Activated CD4-positive, CD25-positive, alpha-beta regulatory T cell treated with anti-CD3 and anti-CD28 coated beads, Interleukin-2, amount 50 U/mL, for 16 hours (primary cell): ENCODE measurements at regions not wholly inside any gene's neighbourhood (a gene's known extent, or its start where the extent isn't known, plus 50 kb on each side); places are given as distances from the start of the nearest gene placed in this dataset.

ENCODE experiments used
- DNase-seq: peaks from one replicate; pipeline ENCODE4 v3.0.0-alpha.2; 2020; ENCODE audit warnings: low read depth, low spot score

GRCh38 chr2:173419506-173419905, 64.8 kb downstream of the CDCA7 start:
- no peak for DNase-seq

DNA sequence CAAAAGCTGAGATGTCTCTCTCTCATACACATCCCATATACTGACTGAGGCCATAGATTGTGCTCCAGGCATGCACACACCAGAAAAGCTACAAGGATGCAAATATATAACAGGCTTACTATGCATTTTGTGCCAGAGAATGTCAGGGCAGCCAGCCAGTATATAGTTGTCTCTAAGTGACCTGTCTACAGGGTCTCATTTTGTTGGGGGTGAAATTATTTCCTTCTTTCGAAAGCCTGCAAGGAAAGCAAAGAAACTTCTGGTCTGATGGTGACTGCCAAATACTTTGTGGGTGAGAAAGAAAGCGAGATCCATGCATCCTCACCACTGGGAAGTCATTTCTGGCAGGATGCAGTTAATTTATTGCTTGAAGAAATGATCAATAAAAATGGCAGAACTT, 70.2 kb downstream of the CDCA7 start:
- DNase-seq = no peak

DNA sequence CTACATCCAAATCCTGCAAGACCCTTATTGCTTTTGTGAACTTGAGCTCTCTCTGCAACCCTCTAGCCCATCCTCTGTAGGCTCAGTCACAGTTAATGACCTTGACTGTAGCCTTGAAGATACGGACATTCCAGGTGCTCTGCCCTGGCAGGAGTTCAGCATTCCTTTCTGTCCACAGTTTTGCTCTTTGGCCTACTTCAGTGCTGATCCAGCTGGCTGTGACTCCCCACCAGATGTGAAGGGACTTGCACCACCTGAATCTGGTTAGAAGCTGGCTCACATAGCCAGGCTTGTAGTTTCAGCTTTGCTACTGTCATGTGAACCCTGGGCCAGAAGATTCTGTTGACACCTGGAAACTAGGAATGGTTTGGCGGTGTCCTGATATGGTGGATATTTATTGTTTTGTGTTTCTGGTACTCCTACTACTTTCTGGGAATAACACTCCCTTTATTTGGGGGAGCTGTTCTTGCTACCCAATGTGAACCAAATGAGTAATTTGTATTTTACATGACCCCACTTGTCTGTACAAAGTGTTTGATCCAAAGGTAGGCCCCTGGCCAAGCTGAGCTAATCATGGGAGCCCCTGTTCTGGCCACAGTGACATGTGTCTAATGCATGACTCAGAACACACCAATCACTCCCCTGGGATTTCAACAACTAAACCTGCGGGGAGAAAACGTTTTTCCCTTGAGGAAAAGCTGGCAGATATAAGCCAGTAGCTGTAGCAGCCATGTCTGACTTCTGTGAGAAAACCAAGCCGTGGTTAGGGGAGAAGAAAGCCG, 73.4 kb downstream of the CDCA7 start:
- no peak for DNase-seq

- no peak for DNase-seq
Measured at GRCh38 chr2:173431191-173431590, 76.5 kb downstream of the CDCA7 start.

- DNase-seq = no peak
Measured at GRCh38 chr2:173432049-173432754, 77.5 kb downstream of the CDCA7 start.

- no peak for DNase-seq
Measured at GRCh38 chr2:173434762-173435569, 80.3 kb downstream of the CDCA7 start.

- no peak for DNase-seq
Measured at GRCh38 chr2:173435574-173435973, 80.9 kb downstream of the CDCA7 start.

DNA sequence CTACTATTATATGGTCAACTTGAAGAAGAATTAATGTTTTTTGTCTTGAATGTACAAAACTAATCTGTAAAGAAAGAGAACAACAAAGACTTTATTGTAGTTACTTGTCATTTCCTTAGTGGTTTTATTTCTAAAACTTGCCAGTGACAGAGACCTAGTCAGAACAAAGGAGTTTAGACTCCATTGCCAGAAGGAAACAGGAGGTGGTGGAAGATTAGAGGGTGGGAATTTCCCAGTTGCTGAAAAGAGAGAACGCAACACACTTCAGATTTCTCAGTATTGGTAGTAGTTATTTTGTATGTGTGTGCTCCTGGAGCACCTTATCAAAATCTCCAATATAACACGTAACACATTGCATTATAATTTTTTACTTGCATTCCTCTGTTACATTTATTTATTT, 81.4 kb downstream of the CDCA7 start:
- no peak for DNase-seq

DNA sequence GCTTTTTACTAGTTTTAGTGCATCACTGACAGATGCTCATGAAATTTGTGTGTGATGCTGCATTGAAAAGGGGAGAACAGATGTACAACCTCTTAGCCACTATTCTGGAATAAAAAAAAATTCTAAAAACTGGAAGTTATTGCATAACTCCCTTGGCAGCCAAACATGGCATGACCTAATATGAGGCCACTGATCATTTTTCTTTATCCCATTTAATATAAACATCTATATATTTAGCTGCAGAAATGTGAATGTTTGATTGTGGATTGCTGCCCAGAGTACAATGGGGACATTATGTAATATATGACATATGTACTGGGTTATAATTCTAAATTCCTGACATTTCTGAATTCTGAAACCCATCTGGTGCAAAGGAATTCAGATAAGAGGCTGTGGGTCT, 86.5 kb downstream of the CDCA7 start:
- no peak for DNase-seq

- DNase-seq = no peak
Measured at GRCh38 chr2:173442542-173442941, 87.9 kb downstream of the CDCA7 start.

GRCh38 chr2:173446722-173447121, 92.0 kb downstream of the CDCA7 start:
- DNase-seq = no peak

- peak; percentile 9 for DNase-seq
Measured at GRCh38 chr2:173448938-173449471, 94.3 kb downstream of the CDCA7 start.

GRCh38 chr2:173451118-173451517, 96.4 kb downstream of the CDCA7 start:
- no peak for DNase-seq

DNA sequence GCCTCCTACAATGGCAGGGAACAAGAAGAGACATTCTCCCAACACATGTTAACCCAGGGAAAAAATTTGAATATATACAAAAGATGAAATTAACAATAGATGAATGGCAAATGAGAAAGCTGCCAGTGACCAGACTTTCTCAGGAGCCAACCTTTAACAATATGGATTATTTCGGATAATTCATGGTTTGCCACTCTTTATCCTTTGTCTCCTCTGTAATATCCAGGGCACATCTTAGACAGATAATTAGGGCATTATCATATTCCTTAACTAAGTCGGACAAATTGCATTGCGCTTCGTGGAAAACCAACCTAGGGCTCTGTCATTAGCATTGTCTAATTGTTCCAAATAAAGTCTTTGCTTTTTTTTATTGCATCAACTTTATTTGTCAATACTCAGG, 97.3 kb downstream of the CDCA7 start:
- no peak for DNase-seq

- no peak for DNase-seq
Measured at GRCh38 chr2:173452416-173452815, 97.7 kb downstream of the CDCA7 start.

GRCh38 chr2:173456960-173457359, 102.3 kb downstream of the CDCA7 start:
- DNase-seq = no peak

GRCh38 chr2:173457366-173457765, 102.7 kb downstream of the CDCA7 start:
- DNase-seq = no peak

- no peak for DNase-seq
Measured at GRCh38 chr2:173458991-173459780, 104.5 kb downstream of the CDCA7 start.

- DNase-seq = no peak
Measured at GRCh38 chr2:173462892-173463840, 108.5 kb downstream of the CDCA7 start.

DNA sequence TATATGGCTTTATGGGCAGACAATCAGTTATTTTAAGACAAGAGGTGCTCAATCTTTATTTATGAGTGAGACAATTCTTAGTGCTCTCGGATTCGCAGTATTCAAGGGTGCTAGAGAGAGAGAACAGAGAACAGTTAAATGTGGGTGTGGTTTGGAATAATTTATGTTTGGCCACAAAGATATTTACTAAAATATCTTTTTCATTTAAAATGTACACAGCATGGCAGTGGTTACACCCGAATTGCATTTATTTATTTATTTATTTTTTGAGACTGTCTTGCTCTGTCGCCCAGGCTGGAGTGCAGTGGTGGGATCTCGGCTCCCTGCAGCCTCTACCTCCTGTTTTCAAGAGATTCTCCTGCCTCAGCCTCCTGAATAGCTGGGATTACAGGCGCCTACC, 109.2 kb downstream of the CDCA7 start:
- DNase-seq = no peak
